A673 (cell line): ENCODE measurements at regions not wholly inside any gene's neighbourhood (a gene's known extent, or its start where the extent isn't known, plus 50 kb on each side); places are given as distances from the start of the nearest gene placed in this dataset.

Experiments used
- CTCF ChIP-seq: fragments of 300-800, 200-600 bp; sonication (generic); conservative IDR thresholded peaks from 2 replicates; pipeline ENCODE4 v1.5.1; 2017; ENCODE audit warnings: low read depth, mild to moderate bottlenecking, antibody characterized with exemption, low read length, moderate library complexity, mixed read lengths
- EZH2 ChIP-seq: fragments of 200-600 bp; sonication (generic); IDR thresholded peaks from 2 replicates; pipeline ENCODE4 v1.6.1; 2017; ENCODE audit warnings: borderline replicate concordance, low read depth, mild to moderate bottlenecking, mixed read lengths, antibody characterized with exemption, low read length; ENCODE audit not compliant: poor library complexity, severe bottlenecking

- no peak for TF ChIP-seq EZH2
- no peak for TF ChIP-seq CTCF
Measured at GRCh38 chr16:56106527-56106926, 84.8 kb upstream of the GNAO1 start.
